ENCODE measurements at regions not wholly inside any gene's neighbourhood (a gene's known extent, or its start where the extent isn't known, plus 50 kb on each side); places are given as distances from the start of the nearest gene placed in this dataset.

DNA sequence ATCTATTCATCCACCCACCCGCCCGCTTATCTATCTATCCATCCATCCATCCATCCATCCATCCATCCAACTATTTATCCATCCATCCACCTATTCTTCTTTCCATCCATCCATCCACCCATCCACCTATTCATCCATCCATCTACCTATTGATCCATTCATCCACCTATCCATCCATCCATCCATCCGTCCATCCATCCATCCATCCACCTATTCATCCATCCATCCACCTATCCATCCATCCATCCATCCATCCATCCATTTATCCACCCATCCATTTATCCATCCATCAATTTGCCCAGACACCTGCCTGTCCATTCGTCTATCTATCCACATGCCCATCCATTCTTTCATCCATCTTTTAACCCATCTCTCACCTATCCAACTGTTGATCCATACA is 71.1 kb upstream of the PMEPA1 start:
- H3K9me3 ChIP-seq, result no peaks in the 10 kb centered on the region
- H3K4me3 ChIP-seq, result no peak overlapping the region
- DNase-seq (no peak), ATAC-seq (no peak)
- intact Hi-C loops (cut with DNase I), result no loop called here
- WGBS, 3 donors, result 80 to 92% (median 92%) methylated on average over 4 of the region's 4 CpGs
- no peaks in the 10 kb centered on the region for H3K4me1 ChIP-seq
- H3K36me3 ChIP-seq (ENCODE audit: insufficient read depth in 1 of 2, low read depth in 1 of 2), result no peaks in the 10 kb centered on the region
- TF ChIP-seq, protein P1, sequence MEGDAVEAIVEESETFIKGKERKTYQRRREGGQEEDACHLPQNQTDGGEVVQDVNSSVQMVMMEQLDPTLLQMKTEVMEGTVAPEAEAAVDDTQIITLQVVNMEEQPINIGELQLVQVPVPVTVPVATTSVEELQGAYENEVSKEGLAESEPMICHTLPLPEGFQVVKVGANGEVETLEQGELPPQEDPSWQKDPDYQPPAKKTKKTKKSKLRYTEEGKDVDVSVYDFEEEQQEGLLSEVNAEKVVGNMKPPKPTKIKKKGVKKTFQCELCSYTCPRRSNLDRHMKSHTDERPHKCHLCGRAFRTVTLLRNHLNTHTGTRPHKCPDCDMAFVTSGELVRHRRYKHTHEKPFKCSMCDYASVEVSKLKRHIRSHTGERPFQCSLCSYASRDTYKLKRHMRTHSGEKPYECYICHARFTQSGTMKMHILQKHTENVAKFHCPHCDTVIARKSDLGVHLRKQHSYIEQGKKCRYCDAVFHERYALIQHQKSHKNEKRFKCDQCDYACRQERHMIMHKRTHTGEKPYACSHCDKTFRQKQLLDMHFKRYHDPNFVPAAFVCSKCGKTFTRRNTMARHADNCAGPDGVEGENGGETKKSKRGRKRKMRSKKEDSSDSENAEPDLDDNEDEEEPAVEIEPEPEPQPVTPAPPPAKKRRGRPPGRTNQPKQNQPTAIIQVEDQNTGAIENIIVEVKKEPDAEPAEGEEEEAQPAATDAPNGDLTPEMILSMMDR (IDR thresholded peaks at IDR 0.05), result no peak
- H3K27me3 ChIP-seq (ENCODE audit: insufficient read depth in 3 of 3, low read length in 2 of 3), result no peaks in the 10 kb centered on the region
- no peak overlapping the region for H3K27ac ChIP-seq

DNA sequence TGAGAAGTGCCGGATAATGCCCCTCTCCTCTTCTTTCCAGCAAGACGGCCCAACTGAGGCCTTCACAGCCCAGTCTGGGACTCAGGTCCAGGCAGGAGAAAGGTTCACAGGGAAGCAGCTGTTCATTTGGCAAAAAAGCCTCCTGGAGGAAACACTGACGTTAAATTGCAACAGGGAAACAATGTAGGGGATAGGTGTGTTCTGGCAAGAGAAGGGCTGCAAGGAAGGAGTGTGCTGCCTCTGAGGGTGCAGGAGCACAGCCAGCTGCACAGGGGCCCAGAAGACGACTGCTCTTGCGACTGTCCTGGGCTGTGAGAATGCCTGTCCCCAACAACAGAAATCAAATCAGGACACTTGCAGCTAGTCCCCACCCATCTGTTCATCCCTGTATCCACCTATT is 70.6 kb upstream of the PMEPA1 start:
- H3K27ac ChIP-seq, result no peak overlapping the region
- ATAC-seq (no peak), DNase-seq (no peak)
- TF ChIP-seq, protein P1 (IDR thresholded peaks at IDR 0.05), result no peak
- H3K4me1 ChIP-seq, result no peaks in the 10 kb centered on the region
- no peak overlapping the region for H3K4me3 ChIP-seq
- no peaks in the 10 kb centered on the region for H3K27me3 ChIP-seq (ENCODE audit: insufficient read depth in 3 of 3, low read length in 2 of 3)
- 53 to 70% (median 65%) methylated on average over 5 of the region's 5 CpGs for WGBS, 3 donors
- H3K9me3 ChIP-seq, result no peaks in the 10 kb centered on the region
- H3K36me3 ChIP-seq (ENCODE audit: insufficient read depth in 1 of 2, low read depth in 1 of 2), result no peaks in the 10 kb centered on the region
- intact Hi-C loops (cut with DNase I), result no loop called here

DNA sequence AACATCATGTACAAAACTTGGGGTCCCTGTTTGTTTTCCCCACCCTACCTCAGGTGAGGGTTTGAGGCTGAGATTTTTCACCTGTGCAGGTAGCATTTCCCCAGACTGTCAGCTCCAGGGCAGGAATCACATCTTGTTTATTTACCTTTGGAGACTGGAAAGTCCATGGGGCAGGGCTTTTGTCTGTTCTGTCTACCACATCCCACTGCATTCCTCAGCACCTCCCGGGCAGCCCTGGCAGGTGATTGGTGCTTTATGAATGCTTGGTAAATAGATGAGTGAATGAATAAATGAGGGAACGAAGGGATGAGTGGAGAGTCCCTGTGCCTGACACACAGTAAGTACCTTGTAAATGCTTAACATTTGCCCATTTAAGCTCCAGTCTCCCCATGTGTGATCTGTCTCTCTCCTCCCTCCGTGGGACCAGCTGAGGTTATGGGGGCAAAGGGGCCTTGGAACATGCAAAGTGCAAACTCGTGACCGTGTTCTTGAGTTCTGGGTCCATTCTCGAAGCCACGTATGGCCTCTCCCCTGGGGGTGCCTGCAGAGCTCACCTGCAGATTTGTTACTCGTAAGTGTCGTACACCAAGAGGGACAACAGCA is 69.7 kb upstream of the PMEPA1 start:
- no peak for DNase-seq
- no peaks in the 10 kb centered on the region for H3K27me3 ChIP-seq (ENCODE audit: insufficient read depth in 3 of 3, low read length in 2 of 3)
- no peak overlapping the region for H3K27ac ChIP-seq
- H3K36me3 ChIP-seq (ENCODE audit: insufficient read depth in 1 of 2, low read depth in 1 of 2), result no peaks in the 10 kb centered on the region
- TF ChIP-seq, protein P1 (IDR thresholded peaks at IDR 0.05), result no peak
- no peak for ATAC-seq
- no peaks in the 10 kb centered on the region for H3K4me1 ChIP-seq
- H3K9me3 ChIP-seq, result no peaks in the 10 kb centered on the region
- no peak overlapping the region for H3K4me3 ChIP-seq
- intact Hi-C loops (cut with DNase I), result no loop called here
- WGBS, 3 donors, result 87 to 88% (median 88%) methylated on average over 9 of the region's 9 CpGs

DNA sequence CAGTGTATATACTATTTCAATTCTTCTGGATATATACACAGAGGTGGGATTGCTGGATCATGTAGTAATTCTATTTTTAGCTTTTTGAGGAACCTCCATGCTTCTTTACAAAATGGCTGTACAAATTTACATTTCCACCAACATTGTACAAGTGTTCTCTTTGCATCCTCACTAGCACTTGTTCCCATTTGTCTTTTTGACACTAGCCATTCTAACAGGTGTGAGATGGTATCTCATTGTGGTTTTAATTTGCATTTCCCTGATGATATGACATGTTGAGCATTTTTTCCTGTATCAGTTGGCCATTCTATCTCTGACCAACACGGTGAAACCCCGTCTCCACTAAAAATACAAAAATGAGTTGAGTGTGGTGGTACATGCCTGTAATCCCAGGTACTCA is 68.1 kb upstream of the PMEPA1 start:
- no peak for ATAC-seq
- H3K9me3 ChIP-seq, result no peaks in the 10 kb centered on the region
- no peak for DNase-seq
- no peak overlapping the region for H3K4me3 ChIP-seq
- H3K4me1 ChIP-seq, result no peaks in the 10 kb centered on the region
- WGBS, 3 donors, result 76 to 86% (median 82%) methylated on average over 2 of the region's 2 CpGs
- no peak overlapping the region for H3K27ac ChIP-seq
- intact Hi-C loops (cut with DNase I), result no loop called here
- TF ChIP-seq, protein P1 (IDR thresholded peaks at IDR 0.05), result no peak
- no peaks in the 10 kb centered on the region for H3K36me3 ChIP-seq (ENCODE audit: insufficient read depth in 1 of 2, low read depth in 1 of 2)
- H3K27me3 ChIP-seq (ENCODE audit: insufficient read depth in 3 of 3, low read length in 2 of 3), result no peaks in the 10 kb centered on the region

DNA sequence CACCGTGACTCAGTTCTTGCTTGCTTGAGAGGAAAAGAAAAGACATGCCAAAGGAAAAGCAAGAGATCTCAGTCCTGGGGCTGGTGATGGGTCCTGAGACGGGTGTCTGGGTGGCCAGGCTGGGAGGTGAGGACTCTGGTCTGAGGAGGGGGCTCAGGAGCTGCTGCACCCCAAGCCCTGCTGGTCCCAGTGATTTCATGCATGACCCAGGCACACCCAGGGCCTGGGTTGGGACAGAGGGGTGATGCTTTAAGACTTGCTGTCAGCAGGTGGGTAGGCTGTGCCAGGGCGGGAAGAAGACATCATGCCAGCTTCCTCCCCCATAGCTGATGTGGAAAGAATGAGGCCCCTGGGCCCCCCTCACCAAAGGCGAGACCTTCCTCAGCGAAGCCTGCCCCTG is 65.1 kb upstream of the PMEPA1 start:
- Histone ChIP-seq H3K27ac (no peak overlapping the region), H3K27me3 (ENCODE audit: insufficient read depth in 3 of 3, low read length in 2 of 3) (no peaks in the 10 kb centered on the region), H3K36me3 (ENCODE audit: insufficient read depth in 1 of 2, low read depth in 1 of 2) (no peaks in the 10 kb centered on the region), H3K9me3 (no peaks in the 10 kb centered on the region), H3K4me3 (no peak overlapping the region), H3K4me1 (no peaks in the 10 kb centered on the region)
- ATAC-seq (no peak), DNase-seq (no peak)
- 93 to 95% (median 95%) methylated on average over 5 of the region's 5 CpGs for WGBS, 3 donors
- intact Hi-C loops (cut with DNase I), result no loop called here
- TF ChIP-seq, protein P1 (IDR thresholded peaks at IDR 0.05), result no peak

Measured in psoas muscle (tissue), 7 donors.